Mucosa of gallbladder (tissue), 1 donor: ENCODE measurements at regions not wholly inside any gene's neighbourhood (a gene's known extent, or its start where the extent isn't known, plus 50 kb on each side); places are given as distances from the start of the nearest gene placed in this dataset.
A peak's percentile ranks its signal among the peaks of the same experiment; 100 is the strongest.

Experiments
- DNase-seq: peaks from one replicate; pipeline ENCODE4 v3.0.0-alpha.2; 2020; ENCODE audit warnings: low spot score
- donor health status: DM: no; HTN: no; CAD: no.

GRCh38 chr15:96415513-96416217 is 85.2 kb downstream of the NR2F2 start:
- DNase-seq, result no peak

- no peak for DNase-seq
These were observed 85.9 kb downstream of the NR2F2 start for GRCh38 chr15:96416218-96416933.

GRCh38 chr15:96416934-96417759 is 86.6 kb downstream of the NR2F2 start:
- peak; percentile 55 for DNase-seq

- no peak for DNase-seq
These were observed 87.2 kb downstream of the NR2F2 start for GRCh38 chr15:96417760-96418130.

- DNase-seq, result peak; percentile 73
These were observed 87.6 kb downstream of the NR2F2 start for GRCh38 chr15:96418146-96418545.

- no peak for DNase-seq
These were observed 90.7 kb downstream of the NR2F2 start for GRCh38 chr15:96421178-96421601.

GRCh38 chr15:96422125-96422524 is 91.6 kb downstream of the NR2F2 start:
- DNase-seq, result no peak

GRCh38 chr15:96424674-96425073 is 94.2 kb downstream of the NR2F2 start:
- no peak for DNase-seq

- peak; percentile 54 for DNase-seq
These were observed 98.2 kb downstream of the NR2F2 start for GRCh38 chr15:96428742-96429141.

GRCh38 chr15:96431786-96432185 is 101.3 kb downstream of the NR2F2 start:
- no peak for DNase-seq

GRCh38 chr15:96435022-96435421 is 104.5 kb downstream of the NR2F2 start:
- no peak for DNase-seq

- DNase-seq, result no peak
These were observed 105.3 kb downstream of the NR2F2 start for GRCh38 chr15:96435841-96436240.

- DNase-seq, result no peak
These were observed 110.5 kb downstream of the NR2F2 start for GRCh38 chr15:96440978-96441377.

- DNase-seq, result no peak
These were observed 111.6 kb downstream of the NR2F2 start for GRCh38 chr15:96442076-96442475.

- DNase-seq, result no peak
These were observed 114.4 kb downstream of the NR2F2 start for GRCh38 chr15:96444865-96445264.

GRCh38 chr15:96448923-96449322 is 118.4 kb downstream of the NR2F2 start:
- DNase-seq, result no peak

GRCh38 chr15:96457841-96458240 is 127.3 kb downstream of the NR2F2 start:
- no peak for DNase-seq

- no peak for DNase-seq
These were observed 129.6 kb downstream of the NR2F2 start for GRCh38 chr15:96460106-96460505.

- DNase-seq, result no peak
These were observed 132.6 kb downstream of the NR2F2 start for GRCh38 chr15:96462768-96463750.

- no peak for DNase-seq
These were observed 136.0 kb downstream of the NR2F2 start for GRCh38 chr15:96466389-96466947.

GRCh38 chr15:96468036-96468435 is 137.5 kb downstream of the NR2F2 start:
- DNase-seq, result no peak
